Natural killer cell treated with Interleukin-12 subunit alpha and Interleukin-12 subunit beta and Interleukin-15 and Interleukin-18, amount 100 ng/mL, for 72 hours (primary cell): ENCODE measurements at regions not wholly inside any gene's neighbourhood (a gene's known extent, or its start where the extent isn't known, plus 50 kb on each side); places are given as distances from the start of the nearest gene placed in this dataset.

Experiments used
- ATAC-seq, 2 donors: fragments of 150-1000 bp; cut with Tn5 transposase in 1 of 2; sonication (Bioruptor Pico), chemical (Tn5 transposase) in 1 of 2; 2 replicates each; pipeline ENCODE4 v1.10.0; 2021
- DNase-seq: peaks from one replicate; pipeline ENCODE4 v3.0.0; 2022; ENCODE audit warnings: low spot score
- H3K27ac Mint-ChIP-seq, 2 donors: 1 replicate in 1 of 2; 2 replicates in 1 of 2; pipeline ENCODE4 v1.8.0; 2022; ENCODE audit warnings: mixed read lengths in 2 of 2, mild to moderate bottlenecking in 1 of 2, moderate library complexity in 1 of 2
- H3K27me3 Mint-ChIP-seq, 2 donors: 1 replicate in 1 of 2; 2 replicates in 1 of 2; pipeline ENCODE4 v1.8.0; 2022; ENCODE audit warnings: mixed read lengths in 2 of 2
- H3K36me3 Mint-ChIP-seq: one replicate; pipeline ENCODE4 v1.8.0; 2022; ENCODE audit warnings: mixed read lengths
- H3K4me1 Mint-ChIP-seq, 2 donors: 1 replicate in 1 of 2; 2 replicates in 1 of 2; pipeline ENCODE4 v1.8.0; 2022; ENCODE audit warnings: low read depth in 2 of 2, mixed read lengths in 2 of 2, mild to moderate bottlenecking in 1 of 2
- H3K4me3 Mint-ChIP-seq: one replicate; pipeline ENCODE4 v1.8.0; 2022; ENCODE audit warnings: mixed read lengths
- H3K9me3 Mint-ChIP-seq: 2 replicates; pipeline ENCODE4 v1.8.0; 2022; ENCODE audit warnings: mixed read lengths

DNA sequence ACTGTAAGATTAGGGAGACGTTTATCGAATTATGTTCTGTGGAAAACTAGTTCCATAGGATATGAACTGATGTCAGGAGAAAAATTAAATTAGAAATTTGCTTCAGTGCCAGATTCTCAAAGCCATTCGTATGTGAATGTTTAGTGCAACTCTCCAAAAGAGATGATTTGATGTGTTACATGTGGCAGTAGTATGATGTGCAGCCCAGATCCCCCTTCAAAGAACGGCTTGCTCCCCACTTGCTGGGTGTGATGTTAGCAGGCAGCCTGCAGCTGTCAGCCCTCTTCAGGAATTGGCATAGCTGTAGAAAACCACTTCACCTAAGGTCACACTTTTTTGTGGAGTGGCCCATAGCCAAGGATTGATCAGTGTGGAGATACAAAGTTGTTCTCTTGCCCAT lies 127.0 kb upstream of the CCDC54 start:
- Mint-ChIP-seq H3K27me3 (peaks cover 0 to 8% of the 10 kb centered on the region in 2 donors), H3K36me3 (no peaks in the 10 kb centered on the region), H3K4me1 (no peaks in the 10 kb centered on the region), H3K27ac (no peak overlapping the region), H3K9me3 (no peaks in the 10 kb centered on the region), H3K4me3 (no peak overlapping the region)
- DNase-seq = no peak
- no peak for ATAC-seq

DNA sequence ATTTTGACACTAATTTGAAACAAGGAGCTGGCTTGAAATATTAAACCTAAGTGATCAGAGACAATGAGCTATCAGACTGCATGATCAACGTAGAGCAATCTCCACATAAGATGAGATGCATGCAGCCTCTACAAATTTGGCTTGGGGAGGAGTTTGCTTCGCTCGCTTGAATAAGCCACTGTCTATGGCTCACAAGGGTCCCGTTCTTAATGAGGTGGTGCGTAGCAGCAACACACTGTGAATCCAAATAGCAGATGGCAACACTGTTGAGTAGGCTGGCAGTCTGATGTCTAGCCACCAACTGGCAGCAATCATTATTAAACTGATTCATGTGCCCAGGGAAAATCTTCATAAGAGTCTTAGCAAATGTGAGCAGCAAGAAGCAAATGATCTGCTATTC lies 125.4 kb upstream of the CCDC54 start:
- no peak for ATAC-seq

DNA sequence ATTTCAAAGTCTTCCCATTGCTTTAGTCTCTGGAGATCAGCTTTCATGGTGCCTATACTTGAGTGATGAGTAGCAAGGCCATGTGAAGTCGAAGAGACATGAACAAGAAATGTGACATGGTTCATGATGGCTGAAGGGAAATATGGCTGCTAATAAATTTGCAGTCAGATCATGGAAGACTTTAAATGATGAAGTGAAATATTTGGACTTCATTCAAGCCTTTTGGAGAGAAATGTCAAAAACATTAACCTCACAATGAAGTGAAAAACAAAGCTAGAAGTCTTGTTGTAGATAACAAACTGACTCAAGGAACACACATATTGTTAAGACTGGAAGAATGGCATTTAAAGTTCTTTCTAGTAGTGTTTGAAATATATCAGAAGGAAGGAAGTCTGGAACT lies 120.3 kb upstream of the CCDC54 start:
- DNase-seq (no peak), ATAC-seq (no peak)
- H3K9me3 Mint-ChIP-seq = no peaks in the 10 kb centered on the region
- no peak overlapping the region for H3K4me3 Mint-ChIP-seq
- H3K27ac Mint-ChIP-seq = no peak overlapping the region
- peaks cover 14 to 19% of the 10 kb centered on the region in 2 donors for H3K27me3 Mint-ChIP-seq
- H3K4me1 Mint-ChIP-seq = no peaks in the 10 kb centered on the region
- no peaks in the 10 kb centered on the region for H3K36me3 Mint-ChIP-seq

More for the DNA sequence above, 125.4 kb upstream of the CCDC54 start:
- Mint-ChIP-seq H3K4me1 (no peaks in the 10 kb centered on the region), H3K36me3 (no peaks in the 10 kb centered on the region), H3K9me3 (no peaks in the 10 kb centered on the region), H3K27me3 (peaks cover 0 to 8% of the 10 kb centered on the region in 2 donors), H3K27ac (no peak overlapping the region), H3K4me3 (no peak overlapping the region)
- no peak for DNase-seq

DNA sequence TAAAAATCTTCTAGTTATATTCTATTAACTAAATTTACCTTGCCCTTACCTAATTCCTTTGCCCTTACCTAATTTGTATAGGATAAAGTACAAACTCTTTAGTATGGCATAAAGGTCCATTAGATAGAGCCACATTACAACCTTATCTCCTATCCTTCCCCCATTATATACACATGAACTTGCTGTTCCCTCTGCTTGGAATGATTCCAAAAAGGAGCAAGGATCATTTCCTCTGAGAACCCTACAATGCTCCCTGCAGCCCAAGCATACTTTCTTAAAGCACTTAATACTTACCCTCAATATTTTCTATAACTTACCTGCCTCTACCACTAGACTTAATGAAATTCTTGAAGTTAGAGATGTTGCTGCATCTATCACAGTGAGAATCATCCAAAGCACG lies 118.9 kb upstream of the CCDC54 start:
- ATAC-seq (no peak), DNase-seq (no peak)
- Mint-ChIP-seq H3K9me3 (no peaks in the 10 kb centered on the region), H3K4me3 (no peak overlapping the region), H3K36me3 (no peaks in the 10 kb centered on the region), H3K4me1 (peaks cover 0 to 2% of the 10 kb centered on the region in 2 donors), H3K27ac (no peak overlapping the region), H3K27me3 (peaks cover 14 to 19% of the 10 kb centered on the region in 2 donors)

DNA sequence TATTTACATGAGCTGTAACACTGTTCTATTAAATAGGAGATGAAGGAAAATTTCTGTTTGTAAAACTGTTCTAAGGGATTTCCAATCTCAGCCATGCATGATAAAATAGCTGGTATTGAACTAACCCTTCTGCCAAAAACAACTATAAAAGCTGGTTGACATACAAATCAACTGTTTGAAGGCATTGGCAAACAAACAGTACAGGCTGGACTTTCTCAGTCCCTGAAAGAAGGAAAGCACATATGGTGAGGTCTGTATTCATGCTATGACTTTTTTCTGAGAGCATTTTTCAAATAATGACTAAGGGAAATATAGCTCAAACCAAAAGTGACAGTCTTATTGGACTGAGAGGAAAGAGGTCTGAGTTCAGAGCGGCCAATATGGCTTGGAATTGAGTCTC lies 117.0 kb upstream of the CCDC54 start:
- Mint-ChIP-seq H3K4me3 (no peak overlapping the region), H3K27me3 (peaks cover 11 to 14% of the 10 kb centered on the region in 2 donors), H3K36me3 (no peaks in the 10 kb centered on the region), H3K9me3 (no peaks in the 10 kb centered on the region), H3K4me1 (peaks cover 0 to 6% of the 10 kb centered on the region in 2 donors), H3K27ac (no peak overlapping the region)
- ATAC-seq (no peak), DNase-seq (no peak)

DNA sequence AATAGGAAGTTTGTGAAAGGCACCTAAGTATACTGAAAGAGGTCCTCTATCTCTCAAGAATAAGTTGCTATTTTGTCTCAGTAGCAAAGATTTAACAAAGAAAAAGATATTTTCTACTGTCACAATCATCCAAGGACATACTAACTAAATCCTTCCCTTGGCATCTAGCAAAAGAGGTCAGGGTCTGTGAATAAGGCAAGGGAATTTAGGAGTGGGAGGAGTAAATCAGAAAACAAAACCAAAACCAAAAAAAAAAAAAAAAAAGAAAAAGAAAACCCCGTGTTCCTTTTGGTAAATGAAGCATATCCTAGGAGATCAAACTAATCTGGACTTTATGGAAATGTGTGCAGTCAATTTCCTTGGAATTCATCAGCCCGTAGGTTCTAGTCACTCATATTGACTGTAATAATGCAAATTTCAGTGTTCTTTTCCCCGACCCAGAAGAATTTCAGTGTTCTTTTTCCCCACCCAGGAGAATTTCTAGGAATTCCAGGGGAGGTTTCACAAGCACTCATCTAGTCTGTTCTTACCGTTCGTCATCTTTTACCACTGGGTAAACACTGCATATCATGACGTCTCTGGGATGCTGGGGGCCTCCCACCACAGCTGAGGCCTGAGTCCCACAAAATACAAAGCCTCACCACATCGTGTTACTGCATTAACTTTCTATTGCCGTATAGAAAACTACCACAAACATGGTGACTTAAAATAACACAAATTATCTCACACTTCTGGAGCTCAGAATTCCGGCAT lies 113.8 kb upstream of the CCDC54 start:
- Mint-ChIP-seq H3K4me3 (peak overlapping the region; percentile 59), H3K36me3 (no peaks in the 10 kb centered on the region), H3K4me1 (peaks cover 0 to 6% of the 10 kb centered on the region in 2 donors), H3K9me3 (no peaks in the 10 kb centered on the region), H3K27ac (no peak overlapping the region), H3K27me3 (peaks cover 11 to 12% of the 10 kb centered on the region in 2 donors)
- DNase-seq (no peak), ATAC-seq (no peak)

DNA sequence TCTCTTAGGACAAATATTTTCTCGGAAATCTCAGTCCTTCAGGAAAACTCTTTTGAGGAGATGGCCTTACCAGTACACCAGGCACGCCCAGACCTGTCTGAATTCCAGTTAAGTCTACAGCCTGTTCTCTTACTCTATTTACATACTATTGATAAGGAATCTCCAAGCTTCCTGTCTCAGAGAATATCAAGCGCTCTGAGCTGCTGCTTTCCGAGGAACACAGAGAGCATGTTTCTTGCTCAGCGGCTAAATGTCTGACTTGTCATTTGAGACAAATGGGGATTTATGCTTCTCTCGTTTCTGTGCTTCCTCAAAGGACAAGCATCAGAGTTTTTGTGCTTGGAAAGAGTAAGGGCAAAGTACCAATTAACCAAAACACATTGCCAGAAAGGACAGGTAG lies 112.4 kb upstream of the CCDC54 start:
- ATAC-seq = no peak
- Mint-ChIP-seq H3K27me3 (peaks cover 0 to 5% of the 10 kb centered on the region in 2 donors), H3K27ac (no peak overlapping the region), H3K9me3 (no peaks in the 10 kb centered on the region), H3K36me3 (no peaks in the 10 kb centered on the region), H3K4me1 (peaks cover 0 to 6% of the 10 kb centered on the region in 2 donors), H3K4me3 (no peak overlapping the region)
- DNase-seq = no peak

DNA sequence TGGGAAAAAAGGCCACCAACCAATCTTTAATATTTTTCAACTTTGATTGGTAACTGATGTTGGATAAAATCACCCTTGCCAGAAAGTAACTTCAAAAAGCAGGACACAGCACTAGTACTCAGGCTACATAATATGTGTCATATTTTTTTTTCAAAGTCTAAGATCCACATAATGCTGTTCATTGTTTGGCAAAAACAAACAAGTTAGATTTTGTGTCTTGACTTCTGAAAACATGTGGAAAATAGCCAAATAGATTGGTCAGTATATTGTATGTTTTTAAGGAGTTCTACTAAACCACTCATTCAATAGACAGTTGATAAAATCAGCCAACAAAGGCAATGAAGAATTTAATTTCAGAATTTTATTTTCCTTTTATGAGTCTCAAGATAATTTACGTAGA lies 111.7 kb upstream of the CCDC54 start:
- ATAC-seq = no peak
- Mint-ChIP-seq H3K27ac (no peak overlapping the region), H3K27me3 (peaks cover 0 to 7% of the 10 kb centered on the region in 2 donors), H3K9me3 (no peaks in the 10 kb centered on the region), H3K36me3 (no peaks in the 10 kb centered on the region), H3K4me1 (peaks cover 0 to 6% of the 10 kb centered on the region in 2 donors), H3K4me3 (no peak overlapping the region)
- no peak for DNase-seq

DNA sequence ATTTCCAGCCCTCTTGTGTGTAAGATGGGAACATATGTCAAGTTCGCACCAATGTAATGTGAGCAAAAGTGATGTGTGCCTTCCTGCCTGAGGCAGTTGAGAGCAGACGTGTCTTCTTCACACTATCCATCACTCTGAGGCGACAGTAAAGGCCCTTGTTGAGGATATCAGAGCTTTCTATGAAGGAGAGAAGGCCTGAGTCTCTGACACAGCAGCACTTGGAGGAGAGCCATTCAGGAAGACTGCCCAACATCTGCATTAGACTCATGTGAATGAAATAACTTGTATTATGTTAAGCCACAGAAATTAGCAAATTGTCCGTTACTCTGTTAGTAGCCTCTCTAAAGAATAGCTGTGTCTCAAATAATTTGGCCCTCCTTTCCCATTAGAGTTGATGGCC lies 108.8 kb upstream of the CCDC54 start:
- peaks cover 0 to 3% of the 10 kb centered on the region in 2 donors for H3K4me1 Mint-ChIP-seq
- DNase-seq (no peak), ATAC-seq (no peak)
- H3K9me3 Mint-ChIP-seq = no peaks in the 10 kb centered on the region
- H3K4me3 Mint-ChIP-seq = no peak overlapping the region
- H3K27ac Mint-ChIP-seq = no peak overlapping the region
- H3K36me3 Mint-ChIP-seq = no peaks in the 10 kb centered on the region
- peaks cover 0 to 8% of the 10 kb centered on the region in 2 donors for H3K27me3 Mint-ChIP-seq

DNA sequence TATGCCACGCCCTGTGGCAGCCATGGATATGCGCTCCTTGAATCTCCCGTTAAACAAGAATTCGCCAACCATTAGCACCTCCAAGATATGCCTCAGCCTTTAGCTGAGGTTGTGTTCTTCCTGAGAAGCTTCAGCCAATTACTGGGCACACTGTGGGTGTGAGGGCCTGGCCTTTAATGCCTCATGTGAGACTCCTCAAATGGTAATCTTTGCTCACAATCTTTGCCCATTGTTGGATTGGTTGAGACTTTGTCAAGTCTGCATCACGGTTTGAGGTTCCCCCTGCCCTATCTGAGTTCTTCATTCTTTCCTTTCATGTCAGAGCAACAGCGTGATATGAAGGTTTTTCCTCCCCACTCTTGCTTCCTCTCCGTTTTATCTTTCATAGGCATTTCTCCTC lies 108.1 kb upstream of the CCDC54 start:
- Mint-ChIP-seq H3K27ac (no peak overlapping the region), H3K4me3 (no peak overlapping the region)

DNA sequence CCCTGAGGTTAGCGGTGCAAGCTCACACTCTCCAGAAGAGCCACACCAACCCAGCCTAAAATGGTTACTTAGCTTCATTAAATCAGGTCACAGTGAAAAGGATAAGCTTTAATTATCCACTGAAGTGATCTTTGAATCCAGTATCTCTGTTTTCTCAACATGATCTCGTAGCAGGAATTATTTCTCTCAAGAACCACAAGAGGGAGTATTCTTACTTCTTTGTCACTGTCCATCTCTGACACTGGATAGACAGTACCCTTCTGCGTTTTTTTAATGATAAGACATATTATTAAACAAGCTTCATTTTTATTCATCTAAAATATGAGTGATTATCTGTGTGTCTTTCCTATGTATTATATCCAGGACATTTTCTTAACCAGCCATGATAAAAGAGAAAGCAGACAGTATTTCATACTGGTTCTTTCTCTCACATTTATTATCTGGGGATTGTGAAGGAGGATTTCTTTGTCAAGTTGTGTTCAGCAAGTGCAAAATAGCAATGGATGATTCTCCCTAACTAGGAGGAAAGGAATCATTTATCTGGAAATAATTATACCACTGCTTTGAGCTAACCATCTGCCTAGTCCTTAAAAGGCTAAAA lies 105.4 kb upstream of the CCDC54 start:
- no peaks in the 10 kb centered on the region for H3K4me1 Mint-ChIP-seq
- no peak overlapping the region for H3K27ac Mint-ChIP-seq
- H3K9me3 Mint-ChIP-seq = no peaks in the 10 kb centered on the region
- peaks cover 8 to 9% of the 10 kb centered on the region in 2 donors for H3K27me3 Mint-ChIP-seq
- ATAC-seq (no peak), DNase-seq (no peak)
- no peaks in the 10 kb centered on the region for H3K36me3 Mint-ChIP-seq
- H3K4me3 Mint-ChIP-seq = no peak overlapping the region

More for the DNA sequence above, 108.1 kb upstream of the CCDC54 start:
- no peaks in the 10 kb centered on the region for H3K4me1 Mint-ChIP-seq
- no peak for DNase-seq
- H3K27me3 Mint-ChIP-seq = peaks cover 0 to 8% of the 10 kb centered on the region in 2 donors
- H3K9me3 Mint-ChIP-seq = no peaks in the 10 kb centered on the region
- no peak for ATAC-seq
- H3K36me3 Mint-ChIP-seq = no peaks in the 10 kb centered on the region

DNA sequence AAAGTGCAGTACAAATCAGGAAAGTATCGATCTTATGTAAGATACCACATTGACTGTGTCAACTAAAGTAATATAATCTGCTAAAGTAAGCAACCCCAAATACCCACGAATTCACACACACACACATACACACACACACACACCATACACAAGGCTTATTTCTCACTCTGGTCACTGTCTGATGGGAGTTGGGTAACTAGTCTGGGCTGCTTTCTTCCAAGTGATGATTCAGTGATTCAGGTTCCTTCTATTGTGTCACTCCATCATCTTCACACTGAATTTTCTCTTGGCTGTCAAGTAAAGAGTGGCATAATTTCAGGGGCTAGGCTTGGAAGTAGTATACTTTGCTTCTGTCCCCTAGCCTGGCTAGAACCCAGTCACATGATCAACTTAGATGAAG lies 104.8 kb upstream of the CCDC54 start:
- Mint-ChIP-seq H3K9me3 (no peaks in the 10 kb centered on the region), H3K27ac (no peak overlapping the region), H3K27me3 (peaks cover 5 to 15% of the 10 kb centered on the region in 2 donors), H3K4me3 (no peak overlapping the region), H3K36me3 (no peaks in the 10 kb centered on the region), H3K4me1 (no peaks in the 10 kb centered on the region)
- ATAC-seq (no peak), DNase-seq (no peak)

DNA sequence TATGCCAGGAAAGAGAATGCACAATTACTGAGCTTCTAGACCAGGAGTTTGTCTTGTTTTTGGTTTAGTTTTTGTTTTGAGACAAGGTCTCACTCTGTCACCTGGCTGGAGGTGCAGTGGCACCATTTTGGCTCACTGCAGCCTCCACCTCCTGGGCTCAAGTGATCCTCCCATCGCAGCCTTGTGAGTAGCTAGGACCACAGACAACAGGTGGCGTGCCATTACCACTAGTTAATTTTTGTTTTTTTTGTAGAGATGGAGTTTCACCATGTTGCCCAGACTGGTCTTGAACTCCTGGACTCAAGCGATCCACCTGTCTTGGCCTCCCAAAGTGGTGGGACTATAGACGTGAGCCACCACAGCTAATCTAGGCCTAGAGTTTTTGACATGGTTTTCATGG lies 104.4 kb upstream of the CCDC54 start:
- no peak overlapping the region for H3K27ac Mint-ChIP-seq
- H3K27me3 Mint-ChIP-seq = peaks cover 5 to 18% of the 10 kb centered on the region in 2 donors
- H3K4me3 Mint-ChIP-seq = no peak overlapping the region
- H3K9me3 Mint-ChIP-seq = no peaks in the 10 kb centered on the region
- H3K36me3 Mint-ChIP-seq = no peaks in the 10 kb centered on the region
- no peak for DNase-seq
- H3K4me1 Mint-ChIP-seq = no peaks in the 10 kb centered on the region
- no peak for ATAC-seq

DNA sequence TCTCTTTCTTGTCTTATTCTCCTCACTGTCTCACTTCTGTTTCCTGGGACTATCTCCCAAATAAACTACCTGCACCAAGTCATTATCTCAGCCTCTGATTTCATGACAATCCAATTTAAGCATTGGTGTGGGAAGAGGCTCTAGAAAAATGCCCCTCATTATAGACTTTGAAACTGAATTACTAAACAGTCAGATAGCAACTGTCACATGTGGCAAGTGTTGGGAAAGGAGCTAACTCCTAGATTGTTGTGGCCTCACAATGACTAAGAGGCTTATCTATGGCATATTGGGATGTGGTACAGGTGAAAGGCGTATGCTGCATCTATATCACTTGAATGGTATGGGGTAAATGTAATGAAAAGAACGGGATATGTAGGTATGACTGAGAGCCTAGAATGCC lies 103.5 kb upstream of the CCDC54 start:
- no peak for ATAC-seq
- Mint-ChIP-seq H3K4me3 (no peak overlapping the region), H3K27me3 (peaks cover 5 to 20% of the 10 kb centered on the region in 2 donors), H3K4me1 (no peaks in the 10 kb centered on the region), H3K36me3 (no peaks in the 10 kb centered on the region), H3K9me3 (no peaks in the 10 kb centered on the region), H3K27ac (no peak overlapping the region)
- DNase-seq = no peak
